ENCODE measurements at regions not wholly inside any gene's neighbourhood (a gene's known extent, or its start where the extent isn't known, plus 50 kb on each side); places are given as distances from the start of the nearest gene placed in this dataset.

DNA sequence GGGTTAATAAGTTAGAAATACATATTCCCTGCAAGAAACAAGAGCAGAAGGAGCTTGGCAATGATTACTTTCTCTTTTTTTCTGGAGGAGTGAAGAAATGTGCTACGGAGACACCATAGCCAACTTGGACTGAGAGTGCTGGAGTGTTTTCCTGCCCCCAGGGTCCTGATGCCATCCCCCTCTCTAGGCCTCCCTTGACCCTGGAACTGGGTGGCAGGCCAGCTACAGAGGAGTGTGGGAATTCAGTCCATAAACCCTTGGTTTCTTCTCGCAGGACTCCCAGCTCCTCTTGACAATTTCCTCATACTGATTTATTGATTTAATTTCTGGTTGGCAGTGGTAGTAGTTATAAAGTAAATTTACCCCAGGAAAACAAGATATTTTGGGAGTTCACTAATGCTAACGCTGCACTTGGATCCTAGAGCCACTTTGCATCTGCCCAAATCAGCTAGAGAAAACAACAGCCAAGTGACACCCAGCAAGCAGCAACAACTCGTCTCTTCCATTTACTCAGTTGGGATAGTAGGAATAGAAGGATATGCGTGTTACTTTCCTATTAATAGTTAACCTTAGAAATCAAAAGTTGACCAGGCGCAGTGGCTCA lies 76.4 kb upstream of the CELF2 start:
- Mint-ChIP-seq H3K4me3 (no peak overlapping the region), H3K27me3 (ENCODE audit: low read depth in 2 of 2) (peaks cover 16 to 21% of the 10 kb centered on the region in 2 donors)
- TF ChIP-seq, protein P1, sequence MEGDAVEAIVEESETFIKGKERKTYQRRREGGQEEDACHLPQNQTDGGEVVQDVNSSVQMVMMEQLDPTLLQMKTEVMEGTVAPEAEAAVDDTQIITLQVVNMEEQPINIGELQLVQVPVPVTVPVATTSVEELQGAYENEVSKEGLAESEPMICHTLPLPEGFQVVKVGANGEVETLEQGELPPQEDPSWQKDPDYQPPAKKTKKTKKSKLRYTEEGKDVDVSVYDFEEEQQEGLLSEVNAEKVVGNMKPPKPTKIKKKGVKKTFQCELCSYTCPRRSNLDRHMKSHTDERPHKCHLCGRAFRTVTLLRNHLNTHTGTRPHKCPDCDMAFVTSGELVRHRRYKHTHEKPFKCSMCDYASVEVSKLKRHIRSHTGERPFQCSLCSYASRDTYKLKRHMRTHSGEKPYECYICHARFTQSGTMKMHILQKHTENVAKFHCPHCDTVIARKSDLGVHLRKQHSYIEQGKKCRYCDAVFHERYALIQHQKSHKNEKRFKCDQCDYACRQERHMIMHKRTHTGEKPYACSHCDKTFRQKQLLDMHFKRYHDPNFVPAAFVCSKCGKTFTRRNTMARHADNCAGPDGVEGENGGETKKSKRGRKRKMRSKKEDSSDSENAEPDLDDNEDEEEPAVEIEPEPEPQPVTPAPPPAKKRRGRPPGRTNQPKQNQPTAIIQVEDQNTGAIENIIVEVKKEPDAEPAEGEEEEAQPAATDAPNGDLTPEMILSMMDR (IDR thresholded peaks at IDR 0.05): no peak

DNA sequence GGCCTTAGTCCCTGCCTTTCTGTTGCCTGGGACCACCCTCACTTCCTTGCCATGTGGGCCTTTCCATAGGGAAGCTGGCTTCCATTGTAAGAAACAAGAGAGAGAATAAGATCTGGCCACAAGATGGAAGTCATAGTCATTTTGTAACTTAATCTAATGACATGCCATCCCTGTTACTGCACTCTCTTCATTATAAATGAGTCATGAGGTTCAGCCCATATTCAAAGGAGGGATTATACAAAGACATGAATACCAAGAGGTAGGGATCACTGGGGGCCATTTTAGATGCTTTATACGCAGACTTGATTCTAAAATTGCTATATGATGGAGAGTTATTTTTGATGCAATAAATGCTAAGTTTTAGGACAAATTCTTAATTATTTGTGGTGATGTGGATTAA lies 75.2 kb upstream of the CELF2 start:
- DNase-seq (no peak), ATAC-seq (no peak)
- Histone ChIP-seq H3K9me3 (ENCODE audit: control insufficient read depth, insufficient read depth, low read length) (peaks cover 4% of the 10 kb centered on the region), H3K4me1 (ENCODE audit: control insufficient read depth, insufficient read depth, low read length) (no peaks in the 10 kb centered on the region), H3K36me3 (ENCODE audit: control insufficient read depth, insufficient read depth, low read length) (no peaks in the 10 kb centered on the region), H3K4me3 (ENCODE audit: low read length) (no peak overlapping the region), H3K27me3 (ENCODE audit: control insufficient read depth, insufficient read depth, low read length) (no peaks in the 10 kb centered on the region), H3K27ac (ENCODE audit: low read length) (no peak overlapping the region)
- WGBS (ENCODE audit: insufficient coverage): 89% methylated on average over 1 of the region's 1 CpG
- H3K4me1 Mint-ChIP-seq: no peaks in the 10 kb centered on the region
- no peak overlapping the region for H3K27ac Mint-ChIP-seq
- no peaks in the 10 kb centered on the region for H3K9me3 Mint-ChIP-seq
- peaks cover 22 to 25% of the 10 kb centered on the region in 2 donors for H3K27me3 Mint-ChIP-seq (ENCODE audit: low read depth in 2 of 2)
- intact Hi-C loops (cut with micrococcal nuclease): no loop called here
- no peaks in the 10 kb centered on the region for H3K36me3 Mint-ChIP-seq
- H3K4me3 Mint-ChIP-seq: no peak overlapping the region
- TF ChIP-seq, protein P1 (IDR thresholded peaks at IDR 0.05): no peak

More for the DNA sequence above, 76.4 kb upstream of the CELF2 start:
- H3K27me3 ChIP-seq (ENCODE audit: control insufficient read depth, insufficient read depth, low read length): no peaks in the 10 kb centered on the region
- Mint-ChIP-seq H3K36me3 (no peaks in the 10 kb centered on the region), H3K9me3 (no peaks in the 10 kb centered on the region), H3K4me1 (no peaks in the 10 kb centered on the region), H3K27ac (no peak overlapping the region)
- no peaks in the 10 kb centered on the region for H3K4me1 ChIP-seq (ENCODE audit: control insufficient read depth, insufficient read depth, low read length)
- no peaks in the 10 kb centered on the region for H3K36me3 ChIP-seq (ENCODE audit: control insufficient read depth, insufficient read depth, low read length)
- peaks cover 4% of the 10 kb centered on the region for H3K9me3 ChIP-seq (ENCODE audit: control insufficient read depth, insufficient read depth, low read length)
- DNase-seq (no peak), ATAC-seq (no peak)
- H3K27ac ChIP-seq (ENCODE audit: low read length): no peak overlapping the region
- 94% methylated on average over 2 of the region's 6 CpGs for WGBS (ENCODE audit: insufficient coverage)
- no peak overlapping the region for H3K4me3 ChIP-seq (ENCODE audit: low read length)
- intact Hi-C loops (cut with micrococcal nuclease): no loop called here

GRCh38 chr10:10946081-10946480 lies 71.6 kb upstream of the CELF2 start:
- H3K27me3 ChIP-seq (ENCODE audit: control insufficient read depth, insufficient read depth, low read length): no peaks in the 10 kb centered on the region
- Mint-ChIP-seq H3K36me3 (no peaks in the 10 kb centered on the region), H3K9me3 (no peaks in the 10 kb centered on the region), H3K27me3 (ENCODE audit: low read depth in 2 of 2) (peaks cover 26 to 36% of the 10 kb centered on the region in 2 donors), H3K4me3 (no peak overlapping the region), H3K27ac (no peak overlapping the region), H3K4me1 (no peaks in the 10 kb centered on the region)
- peaks cover 4% of the 10 kb centered on the region for H3K9me3 ChIP-seq (ENCODE audit: control insufficient read depth, insufficient read depth, low read length)
- H3K36me3 ChIP-seq (ENCODE audit: control insufficient read depth, insufficient read depth, low read length): no peaks in the 10 kb centered on the region
- no peak overlapping the region for H3K4me3 ChIP-seq (ENCODE audit: low read length)
- TF ChIP-seq, protein P1 (IDR thresholded peaks at IDR 0.05): no peak
- H3K27ac ChIP-seq (ENCODE audit: low read length): no peak overlapping the region
- intact Hi-C loops (cut with micrococcal nuclease): no loop called here
- no peaks in the 10 kb centered on the region for H3K4me1 ChIP-seq (ENCODE audit: control insufficient read depth, insufficient read depth, low read length)
- DNase-seq (no peak), ATAC-seq (no peak)
- WGBS (ENCODE audit: insufficient coverage): no CpG with 5 or more reads among the region's 1 CpG

DNA sequence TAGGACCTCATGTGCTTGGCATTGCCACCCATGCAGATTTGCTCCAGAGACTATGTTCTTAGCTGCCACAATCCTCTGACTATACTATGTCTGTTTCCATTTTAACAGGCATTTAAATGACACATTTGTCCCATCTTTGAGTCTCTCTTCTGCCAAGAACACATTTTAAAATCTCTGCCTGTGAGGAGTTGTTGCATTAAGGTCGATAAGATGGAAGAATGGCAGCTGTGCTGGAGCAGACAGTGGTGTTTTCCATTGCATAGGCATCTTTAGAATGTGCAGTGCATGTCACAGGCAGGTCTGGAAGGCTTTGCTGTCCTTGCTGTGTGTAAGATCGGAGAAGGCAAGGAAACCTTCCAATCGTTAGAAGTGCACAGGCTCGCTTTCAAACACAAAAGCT lies 70.9 kb upstream of the CELF2 start:
- H3K4me3 ChIP-seq (ENCODE audit: low read length): no peak overlapping the region
- TF ChIP-seq, protein P1 (IDR thresholded peaks at IDR 0.05): no peak
- ATAC-seq (no peak), DNase-seq (no peak)
- Mint-ChIP-seq H3K36me3 (no peaks in the 10 kb centered on the region), H3K4me3 (no peak overlapping the region), H3K9me3 (no peaks in the 10 kb centered on the region), H3K27ac (no peak overlapping the region), H3K4me1 (no peaks in the 10 kb centered on the region), H3K27me3 (ENCODE audit: low read depth in 2 of 2) (peaks cover 26 to 36% of the 10 kb centered on the region in 2 donors)
- H3K27ac ChIP-seq (ENCODE audit: low read length): no peak overlapping the region
- intact Hi-C loops (cut with micrococcal nuclease): no loop called here
- H3K36me3 ChIP-seq (ENCODE audit: control insufficient read depth, insufficient read depth, low read length): no peaks in the 10 kb centered on the region
- no peaks in the 10 kb centered on the region for H3K4me1 ChIP-seq (ENCODE audit: control insufficient read depth, insufficient read depth, low read length)
- 83% methylated on average over 4 of the region's 4 CpGs for WGBS (ENCODE audit: insufficient coverage)
- no peaks in the 10 kb centered on the region for H3K27me3 ChIP-seq (ENCODE audit: control insufficient read depth, insufficient read depth, low read length)
- H3K9me3 ChIP-seq (ENCODE audit: control insufficient read depth, insufficient read depth, low read length): peaks cover 4% of the 10 kb centered on the region
